ENCODE measurements at regions not wholly inside any gene's neighbourhood (a gene's known extent, or its start where the extent isn't known, plus 50 kb on each side); places are given as distances from the start of the nearest gene placed in this dataset.

- H3K4me3 ChIP-seq (ENCODE audit: low read depth, low read length) = no peak overlapping the region
- DNase-seq (ENCODE audit: low read depth) = no peak
- TF ChIP-seq CTCF (IDR thresholded peaks at IDR 0.05; ENCODE audit: insufficient read depth, low read depth, low read length) = no peak
Observed at GRCh38 chr3:86787091-86787490, 203.9 kb downstream of the VGLL3 start.

- no peak overlapping the region for H3K4me3 ChIP-seq (ENCODE audit: low read depth, low read length)
- TF ChIP-seq CTCF (IDR thresholded peaks at IDR 0.05; ENCODE audit: insufficient read depth, low read depth, low read length) = peak; percentile 42
- peak; percentile 43 for DNase-seq (ENCODE audit: low read depth)
Observed at GRCh38 chr3:86785386-86785785, 205.6 kb downstream of the VGLL3 start.

DNA sequence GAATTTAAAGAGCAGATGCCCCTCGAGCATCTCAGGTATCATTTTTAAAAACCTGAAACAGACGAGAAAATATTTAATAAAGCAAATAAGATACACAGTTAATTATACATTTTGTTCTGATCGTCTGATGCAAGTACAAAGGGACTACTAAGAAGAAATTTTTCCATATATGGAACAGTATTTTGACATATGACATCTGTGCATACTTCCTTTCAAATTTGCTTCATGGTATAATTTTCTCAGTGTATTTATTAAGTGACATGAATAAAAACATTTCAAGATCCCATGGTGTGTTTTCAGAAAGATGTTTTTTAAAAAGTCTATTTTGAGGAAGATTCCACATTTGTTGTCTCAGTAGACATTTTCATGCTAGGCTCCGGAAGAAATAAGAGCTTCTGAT is 208.1 kb downstream of the VGLL3 start:
- no peak for DNase-seq (ENCODE audit: low read depth)
- no peak for TF ChIP-seq CTCF (IDR thresholded peaks at IDR 0.05; ENCODE audit: insufficient read depth, low read depth, low read length)

GRCh38 chr3:86782286-86782685 is 208.7 kb downstream of the VGLL3 start:
- DNase-seq (ENCODE audit: low read depth) = peak; percentile 18
- H3K4me3 ChIP-seq (ENCODE audit: low read depth, low read length) = no peak overlapping the region
- TF ChIP-seq CTCF (IDR thresholded peaks at IDR 0.05; ENCODE audit: insufficient read depth, low read depth, low read length) = no peak

More for the DNA sequence above, 208.1 kb downstream of the VGLL3 start:
- no peak overlapping the region for H3K4me3 ChIP-seq (ENCODE audit: low read depth, low read length)

DNA sequence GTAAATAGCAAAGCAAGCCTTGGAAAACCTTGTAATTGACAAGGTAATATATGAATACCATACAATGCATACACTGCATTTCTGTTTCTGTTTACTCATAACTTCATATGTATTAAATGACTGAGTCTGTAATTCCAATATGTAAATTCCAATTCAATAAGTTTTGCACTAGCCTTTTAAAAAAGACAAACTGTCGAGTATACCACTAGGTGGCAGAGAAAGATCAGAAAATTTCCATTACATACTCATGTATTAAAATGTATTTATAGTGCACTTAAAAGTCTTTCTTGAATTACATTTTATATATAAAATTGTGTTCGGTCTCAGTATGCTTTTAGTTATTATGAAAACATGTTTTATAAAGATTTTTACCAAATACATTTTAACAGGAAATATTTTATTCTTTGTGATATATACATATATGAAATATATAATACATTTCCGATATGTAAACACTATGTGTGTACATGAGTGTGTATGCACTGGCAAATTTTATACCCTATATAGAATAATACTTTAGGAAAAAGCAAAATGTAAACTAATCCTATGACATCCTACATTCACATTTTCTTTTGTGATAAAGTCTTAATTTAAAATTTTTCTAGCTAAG is 216.8 kb downstream of the VGLL3 start:
- DNase-seq (ENCODE audit: low read depth) = peak; percentile 56
- no peak overlapping the region for H3K4me3 ChIP-seq (ENCODE audit: low read depth, low read length)
- TF ChIP-seq CTCF (IDR thresholded peaks at IDR 0.05; ENCODE audit: insufficient read depth, low read depth, low read length) = peak; percentile 49

DNA sequence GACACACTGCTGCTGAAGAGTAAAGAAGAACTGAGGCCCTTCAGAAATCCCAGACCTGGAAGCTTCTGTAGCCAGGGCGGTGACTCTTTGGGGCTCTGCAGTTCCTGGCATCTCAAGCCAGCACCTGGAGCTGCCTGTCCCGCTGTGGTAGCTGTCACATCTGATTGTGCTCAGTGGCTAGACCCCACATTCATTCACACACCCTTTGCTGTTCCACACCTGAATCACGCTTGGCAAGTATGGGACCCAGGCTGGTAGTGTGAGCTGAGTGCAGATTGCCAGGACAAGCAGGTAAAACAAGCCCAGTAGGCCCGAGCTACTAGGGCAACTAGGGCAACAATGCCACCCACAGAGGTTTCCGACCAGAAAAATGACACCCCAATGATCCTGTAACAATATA is 218.2 kb downstream of the VGLL3 start:
- H3K4me3 ChIP-seq (ENCODE audit: low read depth, low read length) = no peak overlapping the region
- TF ChIP-seq CTCF (IDR thresholded peaks at IDR 0.05; ENCODE audit: insufficient read depth, low read depth, low read length) = no peak
- DNase-seq (ENCODE audit: low read depth) = no peak
